ENCODE measurements at regions not wholly inside any gene's neighbourhood (a gene's known extent, or its start where the extent isn't known, plus 50 kb on each side); places are given as distances from the start of the nearest gene placed in this dataset.

DNA sequence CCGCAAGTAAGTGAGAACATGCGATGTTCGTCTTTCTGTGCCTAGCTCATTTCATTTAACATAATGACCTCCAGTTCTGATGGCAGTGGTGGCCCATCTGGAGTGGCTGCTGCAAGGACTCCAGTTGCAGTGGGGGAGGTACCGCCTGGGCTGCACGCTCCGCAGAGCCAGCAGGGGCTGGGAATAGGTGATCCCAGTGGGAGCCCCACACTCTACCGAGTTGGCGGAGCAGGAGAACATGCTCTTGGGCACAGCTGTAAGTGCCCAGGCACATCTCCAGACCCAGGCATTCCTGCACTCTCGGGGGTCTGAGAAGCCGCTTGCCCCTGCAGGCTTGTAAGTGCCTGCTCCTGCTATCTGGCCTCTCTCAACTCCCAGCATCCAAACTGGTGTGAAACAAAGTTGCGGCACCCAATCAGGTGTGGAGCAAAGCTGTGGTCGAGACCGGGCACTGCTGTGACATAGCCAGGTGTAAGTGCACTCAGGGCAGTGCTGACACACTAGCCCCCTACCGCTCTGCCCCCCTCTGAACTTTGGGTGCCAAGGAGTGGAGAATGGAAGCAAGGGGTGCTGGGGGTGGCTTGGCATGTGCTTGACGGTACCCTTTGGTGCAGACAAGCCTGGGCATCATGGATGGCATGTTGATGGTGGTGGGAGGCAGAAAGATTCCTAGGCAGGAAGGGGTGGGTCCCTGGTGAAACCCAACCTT lies 130.2 kb downstream of the HTR1B start:
- H3K4me3 ChIP-seq (replicated peaks; ENCODE audit: insufficient read depth, low read length) = no peak overlapping the region
- TF ChIP-seq GABPA (IDR thresholded peaks at IDR 0.05; ENCODE audit: low read depth) (no peak), POLR2AphosphoS5 (IDR thresholded peaks at IDR 0.05; ENCODE audit: low read depth) (no peak)
- TF ChIP-seq, protein P1, sequence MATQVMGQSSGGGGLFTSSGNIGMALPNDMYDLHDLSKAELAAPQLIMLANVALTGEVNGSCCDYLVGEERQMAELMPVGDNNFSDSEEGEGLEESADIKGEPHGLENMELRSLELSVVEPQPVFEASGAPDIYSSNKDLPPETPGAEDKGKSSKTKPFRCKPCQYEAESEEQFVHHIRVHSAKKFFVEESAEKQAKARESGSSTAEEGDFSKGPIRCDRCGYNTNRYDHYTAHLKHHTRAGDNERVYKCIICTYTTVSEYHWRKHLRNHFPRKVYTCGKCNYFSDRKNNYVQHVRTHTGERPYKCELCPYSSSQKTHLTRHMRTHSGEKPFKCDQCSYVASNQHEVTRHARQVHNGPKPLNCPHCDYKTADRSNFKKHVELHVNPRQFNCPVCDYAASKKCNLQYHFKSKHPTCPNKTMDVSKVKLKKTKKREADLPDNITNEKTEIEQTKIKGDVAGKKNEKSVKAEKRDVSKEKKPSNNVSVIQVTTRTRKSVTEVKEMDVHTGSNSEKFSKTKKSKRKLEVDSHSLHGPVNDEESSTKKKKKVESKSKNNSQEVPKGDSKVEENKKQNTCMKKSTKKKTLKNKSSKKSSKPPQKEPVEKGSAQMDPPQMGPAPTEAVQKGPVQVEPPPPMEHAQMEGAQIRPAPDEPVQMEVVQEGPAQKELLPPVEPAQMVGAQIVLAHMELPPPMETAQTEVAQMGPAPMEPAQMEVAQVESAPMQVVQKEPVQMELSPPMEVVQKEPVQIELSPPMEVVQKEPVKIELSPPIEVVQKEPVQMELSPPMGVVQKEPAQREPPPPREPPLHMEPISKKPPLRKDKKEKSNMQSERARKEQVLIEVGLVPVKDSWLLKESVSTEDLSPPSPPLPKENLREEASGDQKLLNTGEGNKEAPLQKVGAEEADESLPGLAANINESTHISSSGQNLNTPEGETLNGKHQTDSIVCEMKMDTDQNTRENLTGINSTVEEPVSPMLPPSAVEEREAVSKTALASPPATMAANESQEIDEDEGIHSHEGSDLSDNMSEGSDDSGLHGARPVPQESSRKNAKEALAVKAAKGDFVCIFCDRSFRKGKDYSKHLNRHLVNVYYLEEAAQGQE (IDR thresholded peaks at IDR 0.05; ENCODE audit: insufficient replicate concordance, low read depth) = no peak
- TF ChIP-seq, protein P2, sequence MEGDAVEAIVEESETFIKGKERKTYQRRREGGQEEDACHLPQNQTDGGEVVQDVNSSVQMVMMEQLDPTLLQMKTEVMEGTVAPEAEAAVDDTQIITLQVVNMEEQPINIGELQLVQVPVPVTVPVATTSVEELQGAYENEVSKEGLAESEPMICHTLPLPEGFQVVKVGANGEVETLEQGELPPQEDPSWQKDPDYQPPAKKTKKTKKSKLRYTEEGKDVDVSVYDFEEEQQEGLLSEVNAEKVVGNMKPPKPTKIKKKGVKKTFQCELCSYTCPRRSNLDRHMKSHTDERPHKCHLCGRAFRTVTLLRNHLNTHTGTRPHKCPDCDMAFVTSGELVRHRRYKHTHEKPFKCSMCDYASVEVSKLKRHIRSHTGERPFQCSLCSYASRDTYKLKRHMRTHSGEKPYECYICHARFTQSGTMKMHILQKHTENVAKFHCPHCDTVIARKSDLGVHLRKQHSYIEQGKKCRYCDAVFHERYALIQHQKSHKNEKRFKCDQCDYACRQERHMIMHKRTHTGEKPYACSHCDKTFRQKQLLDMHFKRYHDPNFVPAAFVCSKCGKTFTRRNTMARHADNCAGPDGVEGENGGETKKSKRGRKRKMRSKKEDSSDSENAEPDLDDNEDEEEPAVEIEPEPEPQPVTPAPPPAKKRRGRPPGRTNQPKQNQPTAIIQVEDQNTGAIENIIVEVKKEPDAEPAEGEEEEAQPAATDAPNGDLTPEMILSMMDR (IDR thresholded peaks at IDR 0.05; ENCODE audit: insufficient read depth, low read length) = no peak

DNA sequence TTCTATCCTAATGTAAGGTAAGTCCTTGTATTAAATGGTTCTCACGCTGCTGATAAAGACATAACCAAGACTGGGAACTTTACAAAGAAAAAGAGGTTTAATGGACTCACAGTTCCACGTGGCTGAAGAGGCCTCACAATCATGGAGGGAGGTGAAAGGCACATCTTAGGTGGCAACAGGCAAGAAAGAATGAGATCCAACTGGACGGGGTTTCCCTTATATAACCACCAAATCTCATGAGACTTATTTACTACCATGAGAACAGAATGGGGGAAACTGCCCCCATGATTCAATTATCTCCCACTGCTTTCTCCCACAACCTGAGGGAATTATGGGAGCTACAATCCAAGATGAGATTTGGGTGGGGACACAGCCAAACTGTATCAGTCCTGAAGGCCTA lies 136.6 kb downstream of the HTR1B start:
- Histone ChIP-seq H3K27me3 (ENCODE audit: insufficient read depth, poor library complexity, severe bottlenecking) (no peaks in the 10 kb centered on the region), H3K27ac (replicated peaks) (no peak overlapping the region), H3K4me3 (replicated peaks; ENCODE audit: insufficient read depth, low read length) (no peak overlapping the region)
- TF ChIP-seq GABPA (IDR thresholded peaks at IDR 0.05; ENCODE audit: low read depth) = no peak
- TF ChIP-seq, protein P1 (IDR thresholded peaks at IDR 0.05; ENCODE audit: insufficient replicate concordance, low read depth) = no peak
- no peak for TF ChIP-seq SPI1 (IDR thresholded peaks at IDR 0.05; ENCODE audit: borderline replicate concordance, low read depth)
- no peak for TF ChIP-seq POLR2AphosphoS5 (IDR thresholded peaks at IDR 0.05; ENCODE audit: low read depth)
- no peak for DNase-seq (ENCODE audit: low read depth in 1 of 2, low spot score in 1 of 2)

More for the DNA sequence above, 130.2 kb downstream of the HTR1B start:
- no peak overlapping the region for H3K27ac ChIP-seq (replicated peaks)
- no peak for DNase-seq (ENCODE audit: low read depth in 1 of 2, low spot score in 1 of 2)
- H3K27me3 ChIP-seq (ENCODE audit: insufficient read depth, poor library complexity, severe bottlenecking) = no peaks in the 10 kb centered on the region

DNA sequence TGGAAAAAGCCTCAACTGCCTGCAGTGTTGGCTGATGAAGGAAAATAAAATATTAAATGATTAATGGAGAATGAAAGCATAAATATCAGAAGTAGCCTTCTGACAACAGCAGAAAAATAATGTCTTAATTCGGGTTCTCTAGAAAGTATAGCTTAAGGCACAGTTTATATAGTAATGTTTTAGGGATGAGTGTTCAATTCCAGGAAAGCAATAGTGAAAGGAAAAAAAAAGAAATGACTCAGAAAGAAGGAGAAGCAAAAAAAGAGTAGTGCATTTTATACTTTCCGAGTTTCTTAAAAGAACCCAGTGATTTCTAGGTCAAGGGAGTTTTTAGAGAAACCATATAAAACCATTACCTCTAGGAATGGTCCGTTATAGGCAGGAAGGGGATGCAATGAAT lies 137.3 kb downstream of the HTR1B start:
- Histone ChIP-seq H3K4me3 (replicated peaks; ENCODE audit: insufficient read depth, low read length) (no peak overlapping the region), H3K27me3 (ENCODE audit: insufficient read depth, poor library complexity, severe bottlenecking) (no peaks in the 10 kb centered on the region), H3K27ac (replicated peaks) (no peak overlapping the region)
- TF ChIP-seq POLR2AphosphoS5 (IDR thresholded peaks at IDR 0.05; ENCODE audit: low read depth) (no peak), SPI1 (IDR thresholded peaks at IDR 0.05; ENCODE audit: borderline replicate concordance, low read depth) (no peak), GABPA (IDR thresholded peaks at IDR 0.05; ENCODE audit: low read depth) (no peak)
- TF ChIP-seq, protein P1 (IDR thresholded peaks at IDR 0.05; ENCODE audit: insufficient replicate concordance, low read depth) = no peak
- TF ChIP-seq, protein P2 (IDR thresholded peaks at IDR 0.05; ENCODE audit: insufficient read depth, low read length) = no peak
- DNase-seq (ENCODE audit: low read depth in 1 of 2, low spot score in 1 of 2) = no peak

All from HL-60 (cell line).